GM12878 (cell line): ENCODE measurements at regions not wholly inside any gene's neighbourhood (a gene's known extent, or its start where the extent isn't known, plus 50 kb on each side); places are given as distances from the start of the nearest gene placed in this dataset.

Experiments used
- CHD1 ChIP-seq: IDR thresholded peaks from 2 replicates; pipeline ENCODE4 v1.6.1; 2012; ENCODE audit warnings: low read depth, low read length, improper control_type of control experiment
- CHD2 ChIP-seq: IDR thresholded peaks from 2 replicates; pipeline ENCODE4 v1.6.1; 2011; ENCODE audit warnings: low read depth, low read length, improper control_type of control experiment, borderline replicate concordance
- CTCF ChIP-seq, 3 experiments: IDR thresholded peaks in 2 of 3; conservative IDR thresholded peaks in 1 of 3; 2 replicates each; pipeline ENCODE4 v1.5.1; 2011; ENCODE audit warnings: low read depth in 3 of 3, low read length in 3 of 3, mild to moderate bottlenecking in 3 of 3, control low read depth in 2 of 3, moderate library complexity in 2 of 3, inconsistent platforms in 1 of 3, mixed read lengths in 1 of 3; ENCODE audit not compliant: control insufficient read depth in 2 of 3, insufficient read depth in 1 of 3; ENCODE audit errors: extremely low read depth in 1 of 3
- EGR1 ChIP-seq, 2 experiments: IDR thresholded peaks; 1 replicate in 1 of 2; 2 replicates in 1 of 2; pipeline ENCODE4 v1.6.1; 2011 to 2012; ENCODE audit warnings: low read depth in 2 of 2, low read length in 2 of 2, borderline replicate concordance in 1 of 2, mild to moderate bottlenecking in 1 of 2, moderate library complexity in 1 of 2
- EP300 ChIP-seq, 2 experiments: fragments of 150-350 bp in 1 of 2; IDR thresholded peaks; 2 replicates each; pipeline ENCODE4 v1.6.1; 2011 to 2012; ENCODE audit warnings: low read depth in 2 of 2, low read length in 2 of 2, borderline replicate concordance in 1 of 2, improper control_type of control experiment in 1 of 2, inconsistent platforms in 1 of 2; ENCODE audit not compliant: control insufficient read depth in 1 of 2
- NFXL1 ChIP-seq: fragments of 450-650 bp; IDR thresholded peaks from 2 replicates; pipeline ENCODE4 v1.6.1; 2017; ENCODE audit warnings: antibody characterized with exemption, mild to moderate bottlenecking, borderline replicate concordance
- RCOR1 ChIP-seq: conservative IDR thresholded peaks from 2 replicates; pipeline ENCODE4 v1.6.1; 2012; ENCODE audit warnings: low read depth, low read length, improper control_type of control experiment
- ZSCAN29 ChIP-seq: fragments of 450-650 bp; IDR thresholded peaks from 2 replicates; pipeline ENCODE4 v1.6.1; 2017; ENCODE audit warnings: mild to moderate bottlenecking, moderate library complexity
- TF ChIP-seq, protein P1 (sequence below): IDR thresholded peaks from 2 replicates; pipeline ENCODE4 v1.6.1; 2012; ENCODE audit warnings: mild to moderate bottlenecking, low read depth, low read length
- TF ChIP-seq, protein P2 (sequence below): IDR thresholded peaks from 2 replicates; pipeline ENCODE4 v1.6.1; 2012; ENCODE audit warnings: low read length, inconsistent platforms

GRCh38 chr15:26091184-26091583, 228.1 kb upstream of the ATP10A start:
- TF ChIP-seq CTCF (IDR thresholded peaks at IDR 0.05 in 2 of 3, conservative IDR thresholded peaks at IDR 0.05 in 1 of 3; ENCODE audit: control insufficient read depth in 2 of 3, extremely low read depth in 1 of 3, insufficient read depth in 1 of 3, low read depth in 3 of 3, low read length in 3 of 3) (no peak), CHD1 (no peak), EGR1 (IDR thresholded peaks at IDR 0.05; ENCODE audit: borderline replicate concordance in 1 of 2, low read depth in 2 of 2, low read length in 2 of 2) (no peak), NFXL1 (no peak), EP300 (IDR thresholded peaks at IDR 0.05; ENCODE audit: borderline replicate concordance in 1 of 2, control insufficient read depth in 1 of 2, low read depth in 2 of 2, low read length in 2 of 2) (no peak), ZSCAN29 (no peak), CHD2 (no peak), RCOR1 (no peak)
- TF ChIP-seq, protein P1, sequence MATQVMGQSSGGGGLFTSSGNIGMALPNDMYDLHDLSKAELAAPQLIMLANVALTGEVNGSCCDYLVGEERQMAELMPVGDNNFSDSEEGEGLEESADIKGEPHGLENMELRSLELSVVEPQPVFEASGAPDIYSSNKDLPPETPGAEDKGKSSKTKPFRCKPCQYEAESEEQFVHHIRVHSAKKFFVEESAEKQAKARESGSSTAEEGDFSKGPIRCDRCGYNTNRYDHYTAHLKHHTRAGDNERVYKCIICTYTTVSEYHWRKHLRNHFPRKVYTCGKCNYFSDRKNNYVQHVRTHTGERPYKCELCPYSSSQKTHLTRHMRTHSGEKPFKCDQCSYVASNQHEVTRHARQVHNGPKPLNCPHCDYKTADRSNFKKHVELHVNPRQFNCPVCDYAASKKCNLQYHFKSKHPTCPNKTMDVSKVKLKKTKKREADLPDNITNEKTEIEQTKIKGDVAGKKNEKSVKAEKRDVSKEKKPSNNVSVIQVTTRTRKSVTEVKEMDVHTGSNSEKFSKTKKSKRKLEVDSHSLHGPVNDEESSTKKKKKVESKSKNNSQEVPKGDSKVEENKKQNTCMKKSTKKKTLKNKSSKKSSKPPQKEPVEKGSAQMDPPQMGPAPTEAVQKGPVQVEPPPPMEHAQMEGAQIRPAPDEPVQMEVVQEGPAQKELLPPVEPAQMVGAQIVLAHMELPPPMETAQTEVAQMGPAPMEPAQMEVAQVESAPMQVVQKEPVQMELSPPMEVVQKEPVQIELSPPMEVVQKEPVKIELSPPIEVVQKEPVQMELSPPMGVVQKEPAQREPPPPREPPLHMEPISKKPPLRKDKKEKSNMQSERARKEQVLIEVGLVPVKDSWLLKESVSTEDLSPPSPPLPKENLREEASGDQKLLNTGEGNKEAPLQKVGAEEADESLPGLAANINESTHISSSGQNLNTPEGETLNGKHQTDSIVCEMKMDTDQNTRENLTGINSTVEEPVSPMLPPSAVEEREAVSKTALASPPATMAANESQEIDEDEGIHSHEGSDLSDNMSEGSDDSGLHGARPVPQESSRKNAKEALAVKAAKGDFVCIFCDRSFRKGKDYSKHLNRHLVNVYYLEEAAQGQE: no peak
- TF ChIP-seq, protein P2, sequence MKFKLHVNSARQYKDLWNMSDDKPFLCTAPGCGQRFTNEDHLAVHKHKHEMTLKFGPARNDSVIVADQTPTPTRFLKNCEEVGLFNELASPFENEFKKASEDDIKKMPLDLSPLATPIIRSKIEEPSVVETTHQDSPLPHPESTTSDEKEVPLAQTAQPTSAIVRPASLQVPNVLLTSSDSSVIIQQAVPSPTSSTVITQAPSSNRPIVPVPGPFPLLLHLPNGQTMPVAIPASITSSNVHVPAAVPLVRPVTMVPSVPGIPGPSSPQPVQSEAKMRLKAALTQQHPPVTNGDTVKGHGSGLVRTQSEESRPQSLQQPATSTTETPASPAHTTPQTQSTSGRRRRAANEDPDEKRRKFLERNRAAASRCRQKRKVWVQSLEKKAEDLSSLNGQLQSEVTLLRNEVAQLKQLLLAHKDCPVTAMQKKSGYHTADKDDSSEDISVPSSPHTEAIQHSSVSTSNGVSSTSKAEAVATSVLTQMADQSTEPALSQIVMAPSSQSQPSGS: no peak
